ENCODE measurements at regions not wholly inside any gene's neighbourhood (a gene's known extent, or its start where the extent isn't known, plus 50 kb on each side); places are given as distances from the start of the nearest gene placed in this dataset.

- 71% methylated on average over 2 of the region's 2 CpGs for WGBS (ENCODE audit: insufficient coverage)
- H3K4me3 ChIP-seq (ENCODE audit: low read depth, low read length) = no peak overlapping the region
- H3K27me3 ChIP-seq (ENCODE audit: control insufficient read depth, insufficient read depth, low read length) = no peaks in the 10 kb centered on the region
- no peak for DNase-seq (ENCODE audit: low read depth in 4 of 6, low spot score in 6 of 6)
- no peaks in the 10 kb centered on the region for H3K9me3 ChIP-seq (ENCODE audit: control insufficient read depth, insufficient read depth, low read length)
- no peak overlapping the region for H3K27ac ChIP-seq (ENCODE audit: low read depth, low read length)
- H3K36me3 ChIP-seq (ENCODE audit: control insufficient read depth, insufficient read depth, low read length) = no peaks in the 10 kb centered on the region
- H3K4me1 ChIP-seq (ENCODE audit: control insufficient read depth, insufficient read depth, low read length) = no peaks in the 10 kb centered on the region
Measured at GRCh38 chr1:222117809-222118208, 375.9 kb upstream of the DUSP10 start.

DNA sequence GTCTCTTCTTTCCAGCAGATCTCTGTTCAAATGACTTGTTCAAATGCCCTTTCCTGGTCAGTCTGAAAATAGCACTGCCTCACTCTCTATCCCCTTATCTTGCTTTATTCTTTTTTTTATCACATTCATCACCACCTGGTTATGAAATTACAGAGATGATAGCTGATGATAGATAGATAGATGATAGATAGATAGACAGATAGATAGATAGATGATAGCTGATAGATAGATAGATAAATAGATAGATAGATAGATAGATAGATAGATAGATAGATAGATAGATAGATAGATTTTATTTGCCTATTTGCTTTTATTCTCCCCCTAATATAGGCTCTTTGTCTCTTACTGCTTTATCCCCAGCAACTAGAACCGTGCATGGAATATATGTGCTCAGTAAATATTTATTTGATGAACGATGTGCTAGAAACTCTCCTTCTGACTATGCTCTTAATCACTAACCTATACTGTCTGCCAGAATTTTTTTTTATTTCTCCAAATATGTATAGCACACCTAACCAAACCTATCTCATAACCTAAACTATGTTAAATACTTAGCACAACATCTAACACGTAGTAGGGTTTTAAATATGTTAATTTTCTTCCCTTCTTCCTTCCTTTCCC is 372.8 kb upstream of the DUSP10 start:
- H3K27ac ChIP-seq (ENCODE audit: low read depth, low read length) = no peak overlapping the region
- no peaks in the 10 kb centered on the region for H3K4me1 ChIP-seq (ENCODE audit: control insufficient read depth, insufficient read depth, low read length)
- H3K9me3 ChIP-seq (ENCODE audit: control insufficient read depth, insufficient read depth, low read length) = no peaks in the 10 kb centered on the region
- H3K4me3 ChIP-seq (ENCODE audit: low read depth, low read length) = no peak overlapping the region
- H3K36me3 ChIP-seq (ENCODE audit: control insufficient read depth, insufficient read depth, low read length) = no peaks in the 10 kb centered on the region
- no peaks in the 10 kb centered on the region for H3K27me3 ChIP-seq (ENCODE audit: control insufficient read depth, insufficient read depth, low read length)
- DNase-seq (ENCODE audit: low read depth in 4 of 6, low spot score in 6 of 6) = no peak
- no CpG with 5 or more reads among the region's 3 CpGs for WGBS (ENCODE audit: insufficient coverage)

GRCh38 chr1:222109836-222110235 is 367.9 kb upstream of the DUSP10 start:
- Histone ChIP-seq H3K27me3 (ENCODE audit: control insufficient read depth, insufficient read depth, low read length) (no peaks in the 10 kb centered on the region), H3K9me3 (ENCODE audit: control insufficient read depth, insufficient read depth, low read length) (no peaks in the 10 kb centered on the region), H3K27ac (ENCODE audit: low read depth, low read length) (no peak overlapping the region), H3K36me3 (ENCODE audit: control insufficient read depth, insufficient read depth, low read length) (no peaks in the 10 kb centered on the region), H3K4me1 (ENCODE audit: control insufficient read depth, insufficient read depth, low read length) (no peaks in the 10 kb centered on the region), H3K4me3 (ENCODE audit: low read depth, low read length) (no peak overlapping the region)
- no peak for DNase-seq (ENCODE audit: low read depth in 4 of 6, low spot score in 6 of 6)
- 100% methylated on average over 2 of the region's 4 CpGs for WGBS (ENCODE audit: insufficient coverage)

GRCh38 chr1:222107975-222108374 is 366.1 kb upstream of the DUSP10 start:
- 93% methylated on average over 4 of the region's 4 CpGs for WGBS (ENCODE audit: insufficient coverage)
- H3K27me3 ChIP-seq (ENCODE audit: control insufficient read depth, insufficient read depth, low read length) = peaks cover 2% of the 10 kb centered on the region

DNA sequence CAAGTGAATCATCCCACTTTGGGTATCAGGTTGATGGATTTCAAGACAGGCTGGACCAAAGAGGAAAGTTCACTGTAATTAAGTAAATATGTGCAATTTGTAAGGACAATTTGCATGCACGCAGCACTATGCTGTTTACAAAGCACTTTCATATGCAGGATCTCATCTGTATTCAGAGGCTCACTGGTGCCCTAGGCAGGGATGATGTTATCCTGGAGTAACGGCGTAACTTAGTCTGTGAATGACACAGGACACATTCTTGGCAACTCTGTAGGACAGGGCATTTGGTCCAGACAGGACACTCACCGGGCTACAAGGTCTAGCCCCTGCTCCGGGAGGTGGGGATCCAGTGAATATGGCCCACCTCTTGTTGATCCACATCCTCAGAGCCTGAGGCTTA is 365.4 kb upstream of the DUSP10 start:
- no peak for DNase-seq (ENCODE audit: low read depth in 4 of 6, low spot score in 6 of 6)
- Histone ChIP-seq H3K4me3 (ENCODE audit: low read depth, low read length) (no peak overlapping the region), H3K9me3 (ENCODE audit: control insufficient read depth, insufficient read depth, low read length) (no peaks in the 10 kb centered on the region), H3K27me3 (ENCODE audit: control insufficient read depth, insufficient read depth, low read length) (peaks cover 2% of the 10 kb centered on the region), H3K27ac (ENCODE audit: low read depth, low read length) (no peak overlapping the region), H3K4me1 (ENCODE audit: control insufficient read depth, insufficient read depth, low read length) (peaks cover 4% of the 10 kb centered on the region), H3K36me3 (ENCODE audit: control insufficient read depth, insufficient read depth, low read length) (no peaks in the 10 kb centered on the region)
- 43% methylated on average over 5 of the region's 5 CpGs for WGBS (ENCODE audit: insufficient coverage)

More at GRCh38 chr1:222107975-222108374, 366.1 kb upstream of the DUSP10 start:
- no peak for DNase-seq (ENCODE audit: low read depth in 4 of 6, low spot score in 6 of 6)
- peaks cover 4% of the 10 kb centered on the region for H3K4me1 ChIP-seq (ENCODE audit: control insufficient read depth, insufficient read depth, low read length)
- no peak overlapping the region for H3K4me3 ChIP-seq (ENCODE audit: low read depth, low read length)
- H3K36me3 ChIP-seq (ENCODE audit: control insufficient read depth, insufficient read depth, low read length) = no peaks in the 10 kb centered on the region
- H3K9me3 ChIP-seq (ENCODE audit: control insufficient read depth, insufficient read depth, low read length) = no peaks in the 10 kb centered on the region
- no peak overlapping the region for H3K27ac ChIP-seq (ENCODE audit: low read depth, low read length)

- H3K4me1 ChIP-seq (ENCODE audit: control insufficient read depth, insufficient read depth, low read length) = peaks cover 4% of the 10 kb centered on the region
- 38% methylated on average over 3 of the region's 5 CpGs for WGBS (ENCODE audit: insufficient coverage)
Measured at GRCh38 chr1:222106377-222106776, 364.5 kb upstream of the DUSP10 start.

GRCh38 chr1:222105861-222106260 is 364.0 kb upstream of the DUSP10 start:
- peaks cover 2% of the 10 kb centered on the region for H3K27me3 ChIP-seq (ENCODE audit: control insufficient read depth, insufficient read depth, low read length)
- no peak overlapping the region for H3K27ac ChIP-seq (ENCODE audit: low read depth, low read length)
- 100% methylated on average over 3 of the region's 4 CpGs for WGBS (ENCODE audit: insufficient coverage)
- H3K4me1 ChIP-seq (ENCODE audit: control insufficient read depth, insufficient read depth, low read length) = peaks cover 4% of the 10 kb centered on the region
- no peaks in the 10 kb centered on the region for H3K9me3 ChIP-seq (ENCODE audit: control insufficient read depth, insufficient read depth, low read length)
- no peak overlapping the region for H3K4me3 ChIP-seq (ENCODE audit: low read depth, low read length)
- no peaks in the 10 kb centered on the region for H3K36me3 ChIP-seq (ENCODE audit: control insufficient read depth, insufficient read depth, low read length)
- DNase-seq (ENCODE audit: low read depth in 4 of 6, low spot score in 6 of 6) = no peak

More at GRCh38 chr1:222106377-222106776, 364.5 kb upstream of the DUSP10 start:
- no peak for DNase-seq (ENCODE audit: low read depth in 4 of 6, low spot score in 6 of 6)
- Histone ChIP-seq H3K27me3 (ENCODE audit: control insufficient read depth, insufficient read depth, low read length) (peaks cover 2% of the 10 kb centered on the region), H3K4me3 (ENCODE audit: low read depth, low read length) (no peak overlapping the region), H3K9me3 (ENCODE audit: control insufficient read depth, insufficient read depth, low read length) (no peaks in the 10 kb centered on the region), H3K27ac (ENCODE audit: low read depth, low read length) (no peak overlapping the region), H3K36me3 (ENCODE audit: control insufficient read depth, insufficient read depth, low read length) (no peaks in the 10 kb centered on the region)

GRCh38 chr1:222105393-222105737 is 363.5 kb upstream of the DUSP10 start:
- peaks cover 2% of the 10 kb centered on the region for H3K27me3 ChIP-seq (ENCODE audit: control insufficient read depth, insufficient read depth, low read length)
- H3K4me3 ChIP-seq (ENCODE audit: low read depth, low read length) = no peak overlapping the region
- H3K4me1 ChIP-seq (ENCODE audit: control insufficient read depth, insufficient read depth, low read length) = peaks cover 4% of the 10 kb centered on the region
- no peaks in the 10 kb centered on the region for H3K9me3 ChIP-seq (ENCODE audit: control insufficient read depth, insufficient read depth, low read length)
- 100% methylated on average over 1 of the region's 1 CpG for WGBS (ENCODE audit: insufficient coverage)
- no peak overlapping the region for H3K27ac ChIP-seq (ENCODE audit: low read depth, low read length)
- no peaks in the 10 kb centered on the region for H3K36me3 ChIP-seq (ENCODE audit: control insufficient read depth, insufficient read depth, low read length)
- no peak for DNase-seq (ENCODE audit: low read depth in 4 of 6, low spot score in 6 of 6)

DNA sequence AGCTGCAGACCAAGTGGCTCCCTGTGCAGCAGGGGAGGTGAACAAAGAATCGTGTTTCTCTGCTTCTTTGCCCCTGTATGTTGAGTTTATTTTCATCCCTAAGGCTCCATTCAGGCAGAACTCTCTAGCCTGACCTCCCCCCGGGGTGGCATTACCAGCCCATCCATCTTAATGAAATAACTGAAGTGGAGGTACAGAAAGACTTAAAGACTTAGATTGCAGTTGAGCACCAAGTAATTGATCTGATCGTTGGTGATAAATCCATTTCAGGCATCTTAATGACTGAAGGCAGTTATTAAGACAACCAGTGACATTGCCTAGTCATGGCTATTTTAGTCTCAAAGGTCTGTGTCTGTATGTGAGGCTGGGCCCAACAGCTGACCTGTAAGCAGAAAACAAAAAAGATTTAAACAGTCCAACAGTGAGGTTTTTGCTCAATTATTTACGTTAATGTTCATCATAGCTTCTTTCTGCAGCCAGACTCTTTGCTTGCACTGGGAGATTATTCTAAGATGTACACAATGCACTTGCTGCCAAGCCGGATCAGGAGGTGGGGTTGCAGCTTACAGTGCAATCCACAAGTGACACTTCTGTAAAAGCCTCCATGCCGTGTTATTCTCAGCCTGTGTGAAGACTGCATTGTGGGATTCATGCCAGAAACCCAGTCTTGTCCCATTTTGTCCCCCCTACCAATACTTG is 363.0 kb upstream of the DUSP10 start:
- H3K36me3 ChIP-seq (ENCODE audit: control insufficient read depth, insufficient read depth, low read length) = no peaks in the 10 kb centered on the region
- peaks cover 2% of the 10 kb centered on the region for H3K27me3 ChIP-seq (ENCODE audit: control insufficient read depth, insufficient read depth, low read length)
- DNase-seq (ENCODE audit: low read depth in 4 of 6, low spot score in 6 of 6) = peak in 1 of 6 donors; percentile 38
- no peaks in the 10 kb centered on the region for H3K9me3 ChIP-seq (ENCODE audit: control insufficient read depth, insufficient read depth, low read length)
- no peak overlapping the region for H3K27ac ChIP-seq (ENCODE audit: low read depth, low read length)
- no peak overlapping the region for H3K4me3 ChIP-seq (ENCODE audit: low read depth, low read length)
- 49% methylated on average over 4 of the region's 6 CpGs for WGBS (ENCODE audit: insufficient coverage)
- peaks cover 4% of the 10 kb centered on the region for H3K4me1 ChIP-seq (ENCODE audit: control insufficient read depth, insufficient read depth, low read length)

GRCh38 chr1:222104097-222104496 is 362.2 kb upstream of the DUSP10 start:
- Histone ChIP-seq H3K4me3 (ENCODE audit: low read depth, low read length) (no peak overlapping the region), H3K9me3 (ENCODE audit: control insufficient read depth, insufficient read depth, low read length) (no peaks in the 10 kb centered on the region), H3K27me3 (ENCODE audit: control insufficient read depth, insufficient read depth, low read length) (peaks cover 2% of the 10 kb centered on the region), H3K36me3 (ENCODE audit: control insufficient read depth, insufficient read depth, low read length) (no peaks in the 10 kb centered on the region), H3K27ac (ENCODE audit: low read depth, low read length) (no peak overlapping the region), H3K4me1 (ENCODE audit: control insufficient read depth, insufficient read depth, low read length) (peaks cover 4% of the 10 kb centered on the region)
- WGBS (ENCODE audit: insufficient coverage) = 90% methylated on average over 4 of the region's 4 CpGs
- no peak for DNase-seq (ENCODE audit: low read depth in 4 of 6, low spot score in 6 of 6)

Data from spinal cord (tissue), 9 donors.